Bronchial epithelial cell (primary cell): ENCODE measurements at regions not wholly inside any gene's neighbourhood (a gene's known extent, or its start where the extent isn't known, plus 50 kb on each side); places are given as distances from the start of the nearest gene placed in this dataset.

Source experiments
- DNase-seq: peaks from one replicate; pipeline ENCODE4 v3.0.0-alpha.2; 2010; ENCODE audit warnings: low read depth
- FAIRE-seq: peaks from 2 replicates; lab custom pipeline; 2011; peaks lifted over from hg19 to GRCh38; lab: Jason Lieb, UNC
- H3K27me3 ChIP-seq: 2 replicates; pipeline ENCODE4 v1.5.1; 2011; ENCODE audit warnings: low read length; ENCODE audit not compliant: control insufficient read depth, insufficient read depth
- H3K36me3 ChIP-seq: 2 replicates; pipeline ENCODE4 v1.5.1; 2011; ENCODE audit warnings: low read length; ENCODE audit not compliant: control insufficient read depth, insufficient read depth
- H3K4me3 ChIP-seq: 2 replicates; pipeline ENCODE4 v1.5.1; 2011; ENCODE audit warnings: mild to moderate bottlenecking, low read depth, low read length, control low read depth
- TF ChIP-seq, protein P1 (sequence below): IDR thresholded peaks from 2 replicates; pipeline ENCODE4 v1.5.1; 2011; ENCODE audit warnings: mild to moderate bottlenecking, moderate library complexity, low read length, control low read depth, inconsistent platforms; ENCODE audit not compliant: insufficient read depth, severe bottlenecking

DNA sequence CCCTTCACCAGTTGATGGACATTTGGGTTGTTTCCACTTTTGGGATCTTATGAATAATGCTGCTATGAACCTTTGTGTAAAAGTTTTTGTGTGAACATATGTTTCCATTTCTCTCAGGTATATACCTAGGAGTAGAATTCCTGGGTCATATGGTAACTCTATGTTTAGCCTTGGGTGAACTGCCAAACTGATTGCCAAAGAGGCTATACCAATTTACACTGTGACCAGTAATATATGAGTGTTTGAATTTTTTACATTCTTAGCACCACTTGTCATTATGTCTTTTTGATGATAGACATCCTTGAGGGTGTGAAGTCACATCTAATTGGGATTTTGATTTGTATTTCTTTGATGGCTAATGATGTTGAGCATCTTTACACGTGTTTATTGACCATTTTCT, 290.1 kb downstream of the DUSP10 start:
- Histone ChIP-seq H3K27me3 (no peaks in the 10 kb centered on the region), H3K36me3 (no peaks in the 10 kb centered on the region), H3K4me3 (no peak overlapping the region)
- peak; percentile 84 for DNase-seq
- FAIRE-seq: no peak
- TF ChIP-seq, protein P1, sequence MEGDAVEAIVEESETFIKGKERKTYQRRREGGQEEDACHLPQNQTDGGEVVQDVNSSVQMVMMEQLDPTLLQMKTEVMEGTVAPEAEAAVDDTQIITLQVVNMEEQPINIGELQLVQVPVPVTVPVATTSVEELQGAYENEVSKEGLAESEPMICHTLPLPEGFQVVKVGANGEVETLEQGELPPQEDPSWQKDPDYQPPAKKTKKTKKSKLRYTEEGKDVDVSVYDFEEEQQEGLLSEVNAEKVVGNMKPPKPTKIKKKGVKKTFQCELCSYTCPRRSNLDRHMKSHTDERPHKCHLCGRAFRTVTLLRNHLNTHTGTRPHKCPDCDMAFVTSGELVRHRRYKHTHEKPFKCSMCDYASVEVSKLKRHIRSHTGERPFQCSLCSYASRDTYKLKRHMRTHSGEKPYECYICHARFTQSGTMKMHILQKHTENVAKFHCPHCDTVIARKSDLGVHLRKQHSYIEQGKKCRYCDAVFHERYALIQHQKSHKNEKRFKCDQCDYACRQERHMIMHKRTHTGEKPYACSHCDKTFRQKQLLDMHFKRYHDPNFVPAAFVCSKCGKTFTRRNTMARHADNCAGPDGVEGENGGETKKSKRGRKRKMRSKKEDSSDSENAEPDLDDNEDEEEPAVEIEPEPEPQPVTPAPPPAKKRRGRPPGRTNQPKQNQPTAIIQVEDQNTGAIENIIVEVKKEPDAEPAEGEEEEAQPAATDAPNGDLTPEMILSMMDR: no peak

DNA sequence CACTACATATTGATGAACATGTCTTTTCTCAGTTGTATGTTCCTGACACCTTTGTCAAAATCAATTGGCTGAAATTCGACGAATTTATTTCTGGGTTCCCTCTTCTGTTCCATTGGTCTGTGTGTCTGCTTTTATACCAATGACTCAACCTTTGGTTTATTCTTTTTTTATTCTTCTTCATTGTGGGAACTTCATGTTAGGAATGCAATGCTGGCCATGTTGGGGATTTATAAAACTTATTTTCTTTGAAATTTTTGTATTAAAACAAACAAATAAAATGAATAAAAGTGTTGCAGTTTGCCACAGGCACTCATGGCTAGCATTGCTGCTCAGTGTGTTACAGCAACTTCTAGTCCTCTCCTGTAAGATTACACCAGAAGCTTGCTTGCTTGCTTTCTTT, 287.8 kb downstream of the DUSP10 start:
- TF ChIP-seq, protein P1: no peak
- DNase-seq (no peak), FAIRE-seq (no peak)
- no peak overlapping the region for H3K4me3 ChIP-seq
- no peaks in the 10 kb centered on the region for H3K36me3 ChIP-seq
- H3K27me3 ChIP-seq: no peaks in the 10 kb centered on the region

- DNase-seq (no peak), FAIRE-seq (no peak)
- Histone ChIP-seq H3K4me3 (no peak overlapping the region), H3K36me3 (no peaks in the 10 kb centered on the region), H3K27me3 (no peaks in the 10 kb centered on the region)
- TF ChIP-seq, protein P1: no peak
Measured at GRCh38 chr1:221456918-221457317, 285.0 kb downstream of the DUSP10 start.

DNA sequence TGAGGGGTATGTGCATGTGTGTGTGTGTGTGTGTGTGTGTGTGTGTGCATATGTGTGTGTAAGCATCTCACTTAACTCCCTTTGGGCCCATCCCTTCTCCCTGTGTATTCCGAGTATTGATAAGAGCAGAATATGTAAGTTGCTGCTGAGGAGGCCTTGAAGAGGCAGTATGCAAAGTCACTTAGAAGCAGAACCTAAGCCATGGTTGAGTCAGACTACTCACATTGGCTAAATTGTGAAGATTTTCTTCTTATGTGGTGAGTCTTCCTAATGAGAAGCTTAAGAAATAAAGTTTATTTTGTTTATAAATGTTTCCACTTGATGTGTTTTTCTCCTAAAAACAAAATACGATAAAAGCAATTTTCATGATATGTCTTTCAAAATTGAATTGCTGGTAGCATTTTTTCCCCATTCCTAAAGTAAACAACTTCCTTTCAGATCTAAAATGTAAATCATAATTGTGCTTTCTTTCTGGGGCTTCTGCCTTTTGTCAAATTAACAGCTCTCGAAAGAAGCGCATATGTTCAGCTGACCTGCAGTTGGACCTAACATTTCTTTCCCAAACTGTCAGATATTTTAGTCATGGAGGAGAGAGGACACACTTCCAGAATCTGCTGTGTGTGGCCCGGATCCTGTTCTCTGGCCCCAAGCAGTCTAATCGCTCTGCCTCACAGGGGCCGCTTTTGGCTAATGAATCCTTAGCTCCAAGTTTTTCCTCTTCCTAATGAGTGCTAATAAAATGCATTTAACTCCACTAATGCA, 284.0 kb downstream of the DUSP10 start:
- TF ChIP-seq, protein P1: no peak

GRCh38 chr1:221458447-221459156, 283.3 kb downstream of the DUSP10 start:
- no peaks in the 10 kb centered on the region for H3K27me3 ChIP-seq
- no peaks in the 10 kb centered on the region for H3K36me3 ChIP-seq
- DNase-seq (peak; percentile 73), FAIRE-seq (no peak)
- TF ChIP-seq, protein P1: no peak
- H3K4me3 ChIP-seq: no peak overlapping the region

More for the DNA sequence above, 284.0 kb downstream of the DUSP10 start:
- DNase-seq (no peak), FAIRE-seq (no peak)
- H3K27me3 ChIP-seq: no peaks in the 10 kb centered on the region
- H3K36me3 ChIP-seq: no peaks in the 10 kb centered on the region
- H3K4me3 ChIP-seq: no peak overlapping the region
